ENCODE measurements at regions not wholly inside any gene's neighbourhood (a gene's known extent, or its start where the extent isn't known, plus 50 kb on each side); places are given as distances from the start of the nearest gene placed in this dataset.

GRCh38 chr11:38416141-38416540, 1818.1 kb upstream of the RAG2 start:
- no peak for TF ChIP-seq SP1 (IDR thresholded peaks at IDR 0.05)
- no peak for TF ChIP-seq FOXM1 (IDR thresholded peaks at IDR 0.05; ENCODE audit: borderline replicate concordance)
- no peak for TF ChIP-seq TARDBP (IDR thresholded peaks at IDR 0.05)
- TF ChIP-seq HDGF (IDR thresholded peaks at IDR 0.05; ENCODE audit: borderline replicate concordance): no peak
- no peak for TF ChIP-seq NFRKB (IDR thresholded peaks at IDR 0.05)
- TF ChIP-seq SUZ12 (IDR thresholded peaks at IDR 0.05): no peak
- no peak for TF ChIP-seq ELF4 (IDR thresholded peaks at IDR 0.05)
